Endothelial cell (in vitro differentiated cells): ENCODE measurements at regions not wholly inside any gene's neighbourhood (a gene's known extent, or its start where the extent isn't known, plus 50 kb on each side); places are given as distances from the start of the nearest gene placed in this dataset.

Experiments used
- DNase-seq: peaks from one replicate; pipeline ENCODE4 v3.0.0; 2021; ENCODE audit warnings: low spot score
- H3K27ac Mint-ChIP-seq: one replicate; pipeline ENCODE4 v1.8.0; 2021; ENCODE audit warnings: mixed read lengths, inconsistent platforms; ENCODE audit not compliant: unreplicated experiment
- H3K27me3 Mint-ChIP-seq: one replicate; pipeline ENCODE4 v1.8.0; 2021; ENCODE audit warnings: mild to moderate bottlenecking, moderate library complexity, mixed read lengths, inconsistent platforms; ENCODE audit not compliant: unreplicated experiment
- H3K36me3 Mint-ChIP-seq: one replicate; pipeline ENCODE4 v1.8.0; 2021; ENCODE audit warnings: mild to moderate bottlenecking, low read depth, mixed read lengths, inconsistent platforms; ENCODE audit not compliant: unreplicated experiment
- H3K4me1 Mint-ChIP-seq: one replicate; pipeline ENCODE4 v1.8.0; 2021; ENCODE audit warnings: mild to moderate bottlenecking, mixed read lengths, inconsistent platforms; ENCODE audit not compliant: unreplicated experiment
- H3K4me3 Mint-ChIP-seq: one replicate; pipeline ENCODE4 v1.8.0; 2021; ENCODE audit warnings: mild to moderate bottlenecking, mixed read lengths, inconsistent platforms; ENCODE audit not compliant: unreplicated experiment
- H3K9me3 Mint-ChIP-seq: one replicate; pipeline ENCODE4 v1.8.0; 2021; ENCODE audit warnings: mixed read lengths, inconsistent platforms; ENCODE audit not compliant: unreplicated experiment
- TF ChIP-seq, protein P1 (sequence below): fragments of 200-600 bp; sonication (generic); IDR thresholded peaks from one replicate; pipeline ENCODE4 v1.5.0; 2021; ENCODE audit warnings: antibody characterized with exemption; ENCODE audit not compliant: unreplicated experiment

DNA sequence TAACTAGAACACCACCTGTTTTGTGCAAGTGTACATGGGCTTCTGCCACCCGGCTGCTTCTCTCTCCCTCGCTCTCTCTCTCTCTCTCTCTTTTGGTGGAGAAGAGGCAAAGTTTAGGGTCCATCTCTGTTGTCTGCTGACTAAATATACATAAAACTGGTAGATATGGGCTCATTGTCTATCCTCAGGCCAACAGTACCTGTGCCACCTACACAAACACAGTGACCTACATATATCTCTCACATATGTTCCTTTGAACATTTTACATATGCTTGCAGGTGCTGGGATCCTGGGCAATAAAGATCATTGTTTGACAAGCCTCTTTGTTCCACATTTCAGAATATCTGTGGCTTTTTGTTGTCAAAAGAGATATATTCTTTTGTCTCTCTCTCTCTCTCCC, 256.3 kb upstream of the KCNH8 start:
- no peaks in the 10 kb centered on the region for H3K9me3 Mint-ChIP-seq
- DNase-seq, result no peak
- H3K27me3 Mint-ChIP-seq, result peaks cover 3% of the 10 kb centered on the region
- H3K36me3 Mint-ChIP-seq, result no peaks in the 10 kb centered on the region
- TF ChIP-seq, protein P1, sequence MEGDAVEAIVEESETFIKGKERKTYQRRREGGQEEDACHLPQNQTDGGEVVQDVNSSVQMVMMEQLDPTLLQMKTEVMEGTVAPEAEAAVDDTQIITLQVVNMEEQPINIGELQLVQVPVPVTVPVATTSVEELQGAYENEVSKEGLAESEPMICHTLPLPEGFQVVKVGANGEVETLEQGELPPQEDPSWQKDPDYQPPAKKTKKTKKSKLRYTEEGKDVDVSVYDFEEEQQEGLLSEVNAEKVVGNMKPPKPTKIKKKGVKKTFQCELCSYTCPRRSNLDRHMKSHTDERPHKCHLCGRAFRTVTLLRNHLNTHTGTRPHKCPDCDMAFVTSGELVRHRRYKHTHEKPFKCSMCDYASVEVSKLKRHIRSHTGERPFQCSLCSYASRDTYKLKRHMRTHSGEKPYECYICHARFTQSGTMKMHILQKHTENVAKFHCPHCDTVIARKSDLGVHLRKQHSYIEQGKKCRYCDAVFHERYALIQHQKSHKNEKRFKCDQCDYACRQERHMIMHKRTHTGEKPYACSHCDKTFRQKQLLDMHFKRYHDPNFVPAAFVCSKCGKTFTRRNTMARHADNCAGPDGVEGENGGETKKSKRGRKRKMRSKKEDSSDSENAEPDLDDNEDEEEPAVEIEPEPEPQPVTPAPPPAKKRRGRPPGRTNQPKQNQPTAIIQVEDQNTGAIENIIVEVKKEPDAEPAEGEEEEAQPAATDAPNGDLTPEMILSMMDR, result no peak
- H3K4me3 Mint-ChIP-seq, result no peak overlapping the region
- no peaks in the 10 kb centered on the region for H3K4me1 Mint-ChIP-seq
- H3K27ac Mint-ChIP-seq, result no peak overlapping the region

DNA sequence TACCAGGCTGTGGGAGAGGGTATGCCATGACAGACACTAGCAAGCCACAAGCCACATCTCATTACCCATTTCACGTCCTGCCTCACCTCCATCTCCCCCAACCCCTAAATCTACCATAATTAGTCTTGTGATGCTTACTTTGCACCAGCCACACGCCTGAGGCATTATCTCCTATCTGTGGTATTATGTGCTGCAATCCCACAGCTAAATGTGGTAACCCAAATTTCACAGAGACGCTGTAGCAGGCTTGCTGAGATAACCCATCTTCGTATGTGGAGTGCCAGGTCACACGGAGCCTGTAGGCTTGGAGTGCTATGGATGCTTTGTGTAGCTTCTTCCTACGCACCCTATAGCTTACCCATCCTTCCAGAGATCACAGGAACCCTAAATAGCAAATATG, 256.7 kb upstream of the KCNH8 start:
- no peaks in the 10 kb centered on the region for H3K4me1 Mint-ChIP-seq
- H3K36me3 Mint-ChIP-seq, result no peaks in the 10 kb centered on the region
- no peaks in the 10 kb centered on the region for H3K9me3 Mint-ChIP-seq

DNA sequence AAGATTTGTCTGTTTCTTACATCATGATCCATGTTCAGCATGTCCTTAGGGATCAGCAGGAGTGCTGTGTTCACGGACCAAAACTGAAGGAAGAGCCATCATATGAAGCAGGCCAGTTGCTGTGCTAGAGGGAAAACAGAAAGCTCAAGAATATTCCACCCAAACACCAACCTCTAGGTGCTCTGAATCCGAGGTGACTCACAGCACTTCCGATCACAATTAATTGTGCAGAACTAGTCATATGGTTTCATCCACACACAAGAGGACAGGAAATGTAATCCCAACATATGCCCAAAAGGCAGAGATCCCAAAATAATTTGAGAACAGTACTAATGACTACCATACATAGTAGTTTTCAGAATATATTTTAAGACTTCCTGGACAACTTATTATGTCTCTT, 257.9 kb upstream of the KCNH8 start:
- Mint-ChIP-seq H3K4me3 (no peak overlapping the region), H3K27me3 (peaks cover 3% of the 10 kb centered on the region), H3K36me3 (no peaks in the 10 kb centered on the region), H3K9me3 (no peaks in the 10 kb centered on the region), H3K4me1 (no peaks in the 10 kb centered on the region), H3K27ac (no peak overlapping the region)
- DNase-seq, result no peak
- TF ChIP-seq, protein P1, result no peak

More for the DNA sequence above, 256.7 kb upstream of the KCNH8 start:
- no peak overlapping the region for H3K27ac Mint-ChIP-seq
- TF ChIP-seq, protein P1, result no peak
- no peak overlapping the region for H3K4me3 Mint-ChIP-seq
- peaks cover 3% of the 10 kb centered on the region for H3K27me3 Mint-ChIP-seq
- DNase-seq, result no peak

DNA sequence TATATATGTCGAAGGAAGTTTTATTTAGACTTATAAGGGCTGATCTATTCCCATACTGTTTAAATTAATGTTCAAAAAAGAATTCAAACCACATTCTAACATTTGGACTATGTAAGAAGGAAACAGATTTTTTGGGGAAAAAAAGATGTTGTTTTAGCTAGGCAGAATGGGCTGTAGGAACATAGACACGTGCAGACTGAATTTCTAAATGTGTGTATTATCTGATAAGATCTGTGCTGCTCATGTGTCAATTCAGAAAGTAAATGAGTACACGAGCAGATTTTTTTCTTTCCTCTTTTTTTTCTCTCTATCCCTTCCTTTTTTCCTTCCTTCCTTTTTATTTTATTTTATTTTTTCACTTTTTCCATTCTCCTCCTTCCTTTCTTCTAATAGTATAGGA, 259.5 kb upstream of the KCNH8 start:
- no peaks in the 10 kb centered on the region for H3K36me3 Mint-ChIP-seq
- DNase-seq, result no peak
- no peak overlapping the region for H3K27ac Mint-ChIP-seq
- H3K9me3 Mint-ChIP-seq, result no peaks in the 10 kb centered on the region
- peaks cover 3% of the 10 kb centered on the region for H3K27me3 Mint-ChIP-seq
- TF ChIP-seq, protein P1, result no peak
- H3K4me1 Mint-ChIP-seq, result no peaks in the 10 kb centered on the region
- H3K4me3 Mint-ChIP-seq, result no peak overlapping the region

DNA sequence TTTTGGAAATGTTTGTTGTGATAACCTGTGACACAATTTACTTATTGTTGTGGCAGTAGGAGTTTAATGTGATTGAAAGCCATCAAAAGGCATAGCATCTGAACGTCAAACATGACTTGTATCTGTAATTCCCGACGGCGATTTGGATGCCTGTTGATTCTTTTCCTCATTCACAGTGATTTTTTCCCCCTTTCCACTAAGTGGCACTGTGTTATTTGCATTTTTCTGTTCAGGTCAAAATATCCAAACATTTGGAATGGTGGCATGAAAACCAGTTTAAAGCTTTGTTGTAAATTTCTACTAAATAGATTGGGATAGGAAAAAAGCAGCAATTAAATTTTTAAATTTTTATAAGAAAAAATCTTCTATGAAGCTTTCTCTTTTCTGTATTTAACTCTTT, 259.9 kb upstream of the KCNH8 start:
- Mint-ChIP-seq H3K9me3 (no peaks in the 10 kb centered on the region), H3K27me3 (peaks cover 3% of the 10 kb centered on the region), H3K36me3 (no peaks in the 10 kb centered on the region), H3K4me1 (no peaks in the 10 kb centered on the region), H3K27ac (no peak overlapping the region), H3K4me3 (no peak overlapping the region)
- DNase-seq, result no peak
- TF ChIP-seq, protein P1, result no peak
